ENCODE measurements at regions not wholly inside any gene's neighbourhood (a gene's known extent, or its start where the extent isn't known, plus 50 kb on each side); places are given as distances from the start of the nearest gene placed in this dataset.

DNA sequence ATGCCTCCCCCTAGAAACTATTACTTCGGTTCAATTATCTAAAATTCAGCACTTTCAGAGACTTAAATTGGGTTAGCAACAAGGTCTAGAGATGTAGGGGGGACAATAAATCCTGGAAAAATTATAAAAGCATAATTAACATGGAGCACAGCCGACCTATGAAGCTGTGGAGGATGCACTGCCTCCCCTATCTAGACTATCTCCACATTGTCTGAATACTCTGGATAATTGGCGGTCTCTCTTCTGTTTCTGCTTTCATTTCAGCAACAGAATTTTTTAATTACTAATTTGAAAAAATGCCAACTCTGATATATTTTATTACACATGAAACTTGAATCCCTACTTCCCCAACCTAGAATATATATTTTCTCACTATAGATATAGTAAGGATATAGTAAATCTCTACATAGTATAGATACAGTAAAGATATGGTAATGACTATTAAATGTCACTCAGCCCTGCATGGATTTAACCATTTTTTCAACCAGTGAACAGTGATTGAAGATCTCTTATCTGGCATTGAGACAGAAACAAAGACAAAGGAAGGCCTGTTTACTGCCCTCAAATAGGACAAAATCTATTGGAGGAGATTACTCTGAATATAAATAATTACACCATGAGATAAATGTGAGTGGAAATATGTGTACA is 157.6 kb downstream of the BLID start:
- no peak overlapping the region for H3K4me3 ChIP-seq (replicated peaks; ENCODE audit: low read depth, low read length)
- no peak for DNase-seq (ENCODE audit: low read depth)
- TF ChIP-seq, protein P1, sequence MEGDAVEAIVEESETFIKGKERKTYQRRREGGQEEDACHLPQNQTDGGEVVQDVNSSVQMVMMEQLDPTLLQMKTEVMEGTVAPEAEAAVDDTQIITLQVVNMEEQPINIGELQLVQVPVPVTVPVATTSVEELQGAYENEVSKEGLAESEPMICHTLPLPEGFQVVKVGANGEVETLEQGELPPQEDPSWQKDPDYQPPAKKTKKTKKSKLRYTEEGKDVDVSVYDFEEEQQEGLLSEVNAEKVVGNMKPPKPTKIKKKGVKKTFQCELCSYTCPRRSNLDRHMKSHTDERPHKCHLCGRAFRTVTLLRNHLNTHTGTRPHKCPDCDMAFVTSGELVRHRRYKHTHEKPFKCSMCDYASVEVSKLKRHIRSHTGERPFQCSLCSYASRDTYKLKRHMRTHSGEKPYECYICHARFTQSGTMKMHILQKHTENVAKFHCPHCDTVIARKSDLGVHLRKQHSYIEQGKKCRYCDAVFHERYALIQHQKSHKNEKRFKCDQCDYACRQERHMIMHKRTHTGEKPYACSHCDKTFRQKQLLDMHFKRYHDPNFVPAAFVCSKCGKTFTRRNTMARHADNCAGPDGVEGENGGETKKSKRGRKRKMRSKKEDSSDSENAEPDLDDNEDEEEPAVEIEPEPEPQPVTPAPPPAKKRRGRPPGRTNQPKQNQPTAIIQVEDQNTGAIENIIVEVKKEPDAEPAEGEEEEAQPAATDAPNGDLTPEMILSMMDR (IDR thresholded peaks at IDR 0.05; ENCODE audit: low read length, missing control alignments), result no peak

- TF ChIP-seq, protein P1 (IDR thresholded peaks at IDR 0.05; ENCODE audit: low read length, missing control alignments), result no peak
- H3K4me3 ChIP-seq (replicated peaks; ENCODE audit: low read depth, low read length), result no peak overlapping the region
- DNase-seq (ENCODE audit: low read depth), result no peak
Measured at GRCh38 chr11:121953122-121953521, 162.9 kb downstream of the BLID start.

DNA sequence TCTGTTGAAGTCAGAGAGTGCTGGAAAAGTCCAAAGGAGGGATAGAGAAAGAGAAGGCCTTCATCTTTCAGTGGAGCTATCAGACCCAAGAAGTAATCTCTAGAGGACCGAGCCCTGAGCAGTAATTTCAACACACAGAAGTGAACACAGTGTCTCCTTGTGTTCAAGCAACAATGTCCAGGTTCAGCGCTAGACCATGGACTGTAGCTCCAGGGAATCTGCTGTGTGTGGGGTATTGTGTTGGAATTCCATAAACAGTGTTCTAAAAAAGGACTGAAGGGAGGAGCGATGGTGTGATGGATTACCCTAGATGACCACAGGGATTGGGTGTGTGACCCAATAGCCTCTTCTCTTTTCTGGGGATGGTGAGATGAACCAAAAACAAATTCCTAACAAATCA is 165.9 kb downstream of the BLID start:
- H3K4me3 ChIP-seq (replicated peaks; ENCODE audit: low read depth, low read length), result no peak overlapping the region
- TF ChIP-seq, protein P1 (IDR thresholded peaks at IDR 0.05; ENCODE audit: low read length, missing control alignments), result no peak
- no peak for DNase-seq (ENCODE audit: low read depth)

- no peak overlapping the region for H3K4me3 ChIP-seq (replicated peaks; ENCODE audit: low read depth, low read length)
- TF ChIP-seq, protein P1 (IDR thresholded peaks at IDR 0.05; ENCODE audit: low read length, missing control alignments), result no peak
- DNase-seq (ENCODE audit: low read depth), result no peak
Measured at GRCh38 chr11:121946514-121946913, 169.5 kb downstream of the BLID start.

DNA sequence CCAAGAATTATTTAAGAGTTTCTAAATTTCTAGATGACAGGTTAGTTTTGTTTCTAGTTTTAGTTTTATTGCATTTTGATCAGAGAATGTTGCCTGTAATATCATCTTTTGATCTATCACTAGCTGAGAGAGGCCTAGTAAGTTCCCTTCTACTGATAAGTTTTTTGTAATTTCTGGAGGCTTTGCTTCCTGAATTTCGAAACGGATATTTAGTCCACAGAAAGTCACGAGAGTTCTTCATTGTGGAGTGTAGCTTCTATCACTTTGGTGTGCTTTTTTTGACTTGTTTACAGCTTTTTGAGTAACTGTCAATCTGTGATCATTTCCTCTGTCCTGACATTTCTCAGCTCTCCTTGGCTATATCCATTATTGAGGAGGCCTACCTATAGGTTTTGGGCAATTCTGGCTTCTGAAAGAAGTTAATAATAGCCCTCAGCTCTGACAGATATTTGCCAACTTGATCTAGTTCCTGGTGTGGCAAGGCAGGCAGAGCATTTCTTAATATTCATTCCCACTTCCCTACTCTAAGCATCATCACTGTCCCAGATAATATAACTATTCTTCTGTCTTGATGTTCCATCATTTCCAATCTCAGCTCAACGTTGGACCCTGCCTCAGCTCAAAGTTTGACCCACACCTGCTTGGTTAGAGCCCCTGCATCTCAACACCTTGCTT is 171.3 kb downstream of the BLID start:
- no peak for DNase-seq (ENCODE audit: low read depth)
- no peak overlapping the region for H3K4me3 ChIP-seq (replicated peaks; ENCODE audit: low read depth, low read length)
- TF ChIP-seq, protein P1 (IDR thresholded peaks at IDR 0.05; ENCODE audit: low read length, missing control alignments), result no peak

GRCh38 chr11:121938076-121938475 is 177.9 kb downstream of the BLID start:
- TF ChIP-seq, protein P1 (IDR thresholded peaks at IDR 0.05; ENCODE audit: low read length, missing control alignments), result no peak
- no peak overlapping the region for H3K4me3 ChIP-seq (replicated peaks; ENCODE audit: low read depth, low read length)
- no peak for DNase-seq (ENCODE audit: low read depth)
